GM10847 (cell line): ENCODE measurements at regions not wholly inside any gene's neighbourhood (a gene's known extent, or its start where the extent isn't known, plus 50 kb on each side); places are given as distances from the start of the nearest gene placed in this dataset.

ENCODE experiments used
- POLR2A ChIP-seq: IDR thresholded peaks from 2 replicates; pipeline ENCODE4 v1.6.1; 2011; ENCODE audit not compliant: insufficient read length; ENCODE audit errors: extremely low read depth

DNA sequence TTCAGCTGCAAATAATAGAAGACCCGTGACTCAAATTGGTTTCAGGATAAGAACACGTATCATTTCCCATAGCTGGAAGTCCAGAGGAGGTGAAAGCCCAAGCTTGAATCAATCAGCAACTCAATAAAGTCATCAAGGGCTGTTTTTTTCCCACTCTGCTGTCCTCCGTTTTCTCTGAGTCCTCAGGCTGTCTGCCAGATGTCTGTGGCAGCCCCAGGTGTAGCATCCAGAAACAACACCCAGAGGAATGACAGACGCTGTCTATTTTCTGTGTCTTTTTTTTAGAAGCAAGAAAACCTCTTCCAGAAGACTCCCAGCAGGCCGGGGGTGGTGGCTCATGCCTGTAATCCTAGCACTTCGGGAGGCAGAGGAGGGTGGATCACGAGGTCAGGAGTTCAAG, 204.4 kb downstream of the FAM43A start:
- TF ChIP-seq POLR2A, result no peak

DNA sequence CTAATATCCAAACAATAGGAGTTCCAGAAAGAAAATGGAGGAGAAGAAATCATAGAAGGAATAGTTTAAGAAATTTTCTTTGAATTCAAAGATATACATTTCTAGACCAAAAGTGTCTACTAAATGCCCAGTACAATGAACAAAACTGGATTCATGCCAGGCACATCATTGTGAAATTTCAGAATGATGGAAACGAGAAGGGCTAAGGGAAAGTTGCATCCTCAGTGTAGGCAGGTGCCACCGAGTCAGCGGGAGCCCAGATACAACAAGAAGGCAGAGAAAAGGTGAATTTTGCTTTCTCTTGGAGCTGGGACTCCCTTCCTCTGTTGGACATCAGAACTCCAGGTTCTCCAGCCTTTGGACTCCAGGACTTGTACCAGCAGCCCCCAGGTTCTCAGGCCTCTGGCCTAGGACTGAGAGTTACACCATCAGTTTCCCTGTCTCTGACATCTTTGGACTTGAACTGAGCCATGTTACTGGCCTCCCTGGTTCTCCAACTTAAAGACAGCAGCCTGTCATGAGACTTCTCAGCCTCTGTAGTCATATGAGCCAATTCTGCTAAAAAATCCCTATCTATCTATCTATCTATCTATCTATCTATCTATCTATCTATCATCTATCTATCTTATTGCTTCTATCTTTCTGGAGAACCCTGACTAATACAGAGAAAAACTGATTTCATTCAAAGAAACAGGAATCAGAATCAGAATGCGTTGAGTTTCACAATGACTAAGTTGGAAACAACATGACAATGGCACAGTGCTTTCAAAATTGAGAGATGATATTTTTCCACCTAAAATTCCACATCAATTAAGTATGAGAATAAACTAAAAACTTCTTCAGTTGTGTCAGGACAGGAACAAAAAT, 207.7 kb downstream of the FAM43A start:
- no peak for TF ChIP-seq POLR2A

DNA sequence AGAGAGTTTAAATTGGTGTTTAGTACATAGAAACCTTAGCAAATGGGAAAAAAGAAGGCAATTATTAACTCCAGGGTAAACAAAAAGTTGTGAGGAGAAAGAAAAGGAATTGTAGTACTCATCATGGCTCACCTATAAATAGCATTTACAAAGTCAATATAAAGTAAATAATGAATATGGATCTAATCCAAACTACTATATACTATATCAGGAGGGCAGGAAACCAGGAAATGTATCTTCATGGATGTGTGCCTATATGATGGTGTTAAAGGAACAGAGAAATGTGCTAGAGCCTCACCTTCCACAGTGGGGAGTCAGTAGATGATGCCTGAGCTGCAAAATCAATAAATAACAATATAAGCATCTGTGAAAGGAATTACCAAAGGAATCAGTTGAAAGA, 208.9 kb downstream of the FAM43A start:
- TF ChIP-seq POLR2A, result no peak

DNA sequence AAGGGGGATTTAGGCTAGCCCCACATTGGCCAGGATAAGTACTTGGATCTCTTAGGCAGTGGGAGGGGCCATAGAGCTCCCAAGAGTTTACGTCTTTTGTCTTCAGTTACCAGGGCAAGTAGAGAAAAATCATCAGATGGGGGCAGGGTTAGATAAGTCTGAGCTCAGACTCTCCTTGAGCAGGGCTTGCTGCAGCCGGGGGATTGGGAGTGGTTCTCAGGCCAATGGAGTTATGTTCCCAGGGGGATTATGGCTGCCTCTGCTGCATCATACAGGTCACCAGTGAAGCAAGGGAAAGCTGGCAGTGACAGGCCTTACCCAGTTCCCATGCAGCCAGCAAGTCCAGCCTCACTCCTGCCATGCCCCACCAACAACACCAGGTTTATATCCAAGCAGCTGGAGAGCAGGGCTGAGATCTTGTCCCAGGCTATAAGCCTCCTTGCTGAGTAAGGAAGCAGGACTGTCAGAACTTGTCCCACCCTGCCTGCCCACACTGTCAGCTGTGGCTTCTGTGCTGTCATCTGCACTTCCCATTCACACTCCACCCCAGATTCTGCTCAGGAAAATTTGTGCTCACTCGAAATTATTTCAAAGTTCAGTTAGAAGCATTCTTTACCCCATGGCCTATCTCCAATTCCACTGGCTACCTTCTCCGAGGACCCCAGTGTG, 215.3 kb downstream of the FAM43A start:
- TF ChIP-seq POLR2A, result no peak

DNA sequence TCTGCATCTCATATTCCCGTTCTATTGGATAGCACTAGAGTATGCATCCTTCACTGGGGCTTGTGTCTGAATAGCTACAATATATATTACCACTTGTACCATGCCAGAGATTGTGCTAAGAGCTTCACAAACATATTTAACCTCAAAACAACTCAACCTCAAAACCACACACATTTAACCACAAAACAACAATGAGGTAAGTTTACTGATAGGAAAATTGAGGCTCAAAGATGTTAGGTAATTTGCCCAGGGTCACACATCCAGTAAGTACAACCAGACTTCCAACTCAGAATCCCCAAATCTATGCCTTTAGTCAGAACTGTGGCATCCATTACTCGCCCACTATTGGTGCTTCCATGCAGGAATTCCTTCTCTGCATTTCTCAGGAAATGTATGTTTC, 220.0 kb downstream of the FAM43A start:
- no peak for TF ChIP-seq POLR2A

DNA sequence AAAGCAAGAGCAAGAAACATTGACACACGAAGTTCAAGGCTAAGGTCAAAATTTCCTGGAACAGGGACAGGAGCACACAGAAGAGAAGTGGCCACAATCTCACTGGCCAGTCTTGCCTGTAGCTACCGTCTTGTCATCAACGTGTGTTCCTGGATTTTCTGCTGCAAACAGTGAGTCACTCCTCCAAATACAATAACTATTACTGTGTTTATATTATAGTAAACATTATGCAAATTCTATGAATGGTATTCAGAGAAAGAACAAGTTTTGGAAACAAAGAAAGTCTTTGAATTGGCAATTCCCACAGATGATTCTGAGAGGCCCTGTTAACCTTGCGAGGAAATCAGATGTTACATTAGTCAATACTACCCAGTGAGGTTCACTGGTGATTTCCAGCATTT, 220.5 kb downstream of the FAM43A start:
- no peak for TF ChIP-seq POLR2A

DNA sequence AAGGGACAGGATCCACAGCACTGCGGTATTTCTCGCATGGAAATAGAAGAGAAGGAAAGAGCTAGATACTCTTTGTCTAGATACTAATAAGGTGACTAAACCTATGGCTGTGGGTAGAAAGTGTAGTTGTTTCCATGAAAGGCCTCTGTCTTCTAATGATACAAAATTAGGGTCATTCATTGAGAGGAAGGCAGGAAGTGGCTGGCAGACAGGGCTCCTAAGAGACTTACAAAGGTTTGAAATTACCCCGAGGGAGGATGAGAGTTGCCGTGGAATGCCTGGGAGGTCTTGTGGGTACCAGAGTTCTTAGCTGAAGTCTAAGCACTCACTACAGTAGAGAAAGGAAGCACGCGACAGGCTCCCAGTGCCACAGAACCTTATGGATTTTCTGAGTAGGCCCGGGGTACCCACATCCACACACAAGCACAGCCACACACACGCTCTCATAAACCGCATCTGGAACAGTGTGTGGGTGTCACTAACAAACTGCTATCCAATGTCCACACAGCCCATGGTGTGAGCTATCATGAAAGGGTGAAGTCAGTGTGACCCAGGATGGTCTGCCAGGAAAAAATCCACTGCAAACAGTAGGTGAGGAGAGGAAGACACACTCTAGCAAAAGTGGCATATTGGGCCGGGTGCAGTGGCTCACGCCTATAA, 221.4 kb downstream of the FAM43A start:
- no peak for TF ChIP-seq POLR2A

DNA sequence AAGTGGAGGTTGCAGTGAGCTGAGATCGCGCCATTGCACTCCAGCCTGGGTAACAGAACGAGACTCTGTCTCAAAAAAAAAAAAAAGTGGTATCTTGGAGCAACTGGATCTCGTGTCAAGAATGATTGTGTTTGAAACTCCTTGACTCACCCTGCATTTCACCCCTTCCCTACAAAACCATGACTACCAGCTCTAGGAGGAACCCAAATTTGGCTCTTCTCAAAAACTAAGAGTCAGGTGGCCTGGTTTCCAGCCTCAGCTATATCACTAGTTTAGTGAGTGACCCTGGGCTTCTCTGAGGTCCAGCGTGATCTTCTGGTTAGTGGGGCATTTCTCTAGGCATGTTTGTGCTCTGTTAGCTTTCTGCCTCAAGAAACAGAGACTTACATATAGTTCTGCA, 222.1 kb downstream of the FAM43A start:
- TF ChIP-seq POLR2A, result no peak

DNA sequence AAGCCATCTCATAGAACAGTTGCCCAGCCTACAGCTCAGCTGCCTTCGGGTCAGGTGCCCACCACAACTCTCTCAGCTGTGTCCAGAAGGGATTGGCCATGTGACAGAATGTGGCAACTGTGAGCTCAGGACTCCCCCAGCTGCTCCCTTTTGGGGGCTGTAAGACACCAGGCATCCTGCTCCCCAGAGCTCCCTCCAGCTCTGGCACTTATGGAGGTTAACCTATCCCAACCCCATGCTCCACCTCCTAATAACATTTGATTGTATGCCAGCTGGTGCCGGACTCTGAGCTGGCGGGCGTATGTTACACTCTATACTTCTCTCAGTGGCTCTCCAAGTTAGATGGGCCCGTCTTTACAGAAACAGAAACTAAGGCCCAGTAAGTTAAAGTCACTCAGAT, 222.8 kb downstream of the FAM43A start:
- no peak for TF ChIP-seq POLR2A

DNA sequence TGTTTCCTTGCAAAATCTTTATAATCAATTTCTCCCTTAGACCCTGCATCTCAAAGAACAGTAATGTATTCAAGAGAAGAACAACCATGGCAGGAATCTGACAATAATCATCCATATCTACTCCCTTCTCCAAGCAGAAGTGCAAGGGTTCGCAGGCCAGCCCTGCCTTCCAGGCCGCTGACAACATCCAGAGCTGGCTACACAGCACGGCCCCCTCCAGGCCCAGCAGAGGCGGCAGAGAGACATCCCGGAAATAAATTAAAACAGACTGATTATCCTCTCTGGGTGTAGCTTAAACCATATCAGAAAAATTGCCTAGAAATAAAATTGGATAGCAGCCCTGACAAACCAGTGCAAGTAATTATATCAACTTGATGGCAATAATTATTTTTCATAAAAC, 223.3 kb downstream of the FAM43A start:
- TF ChIP-seq POLR2A, result no peak

DNA sequence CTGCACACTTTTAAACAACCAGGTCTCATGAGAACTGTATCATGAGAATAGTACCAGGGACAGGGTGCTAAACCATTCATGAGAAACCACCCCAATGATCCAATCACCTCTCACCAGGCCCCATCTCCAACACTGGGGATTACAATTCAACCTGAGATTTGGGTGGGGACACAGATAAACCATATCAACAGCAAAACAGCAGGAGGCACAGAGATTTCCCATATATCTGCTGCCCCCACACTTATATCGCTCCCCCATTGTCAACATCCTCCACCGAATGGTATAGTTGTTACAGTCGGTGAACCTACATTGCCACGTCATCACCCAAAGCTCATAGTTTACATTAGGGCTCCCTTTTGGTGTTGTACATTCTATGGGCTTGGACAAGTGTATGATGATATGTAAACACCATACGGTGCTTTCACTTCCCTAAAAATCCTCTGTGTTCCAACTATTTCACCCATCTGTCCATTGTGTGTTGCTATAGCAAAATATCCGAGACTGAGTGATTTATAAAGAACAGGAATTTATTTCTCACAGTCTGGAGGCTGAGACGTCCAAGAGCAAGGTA, 224.8 kb downstream of the FAM43A start:
- TF ChIP-seq POLR2A, result no peak

DNA sequence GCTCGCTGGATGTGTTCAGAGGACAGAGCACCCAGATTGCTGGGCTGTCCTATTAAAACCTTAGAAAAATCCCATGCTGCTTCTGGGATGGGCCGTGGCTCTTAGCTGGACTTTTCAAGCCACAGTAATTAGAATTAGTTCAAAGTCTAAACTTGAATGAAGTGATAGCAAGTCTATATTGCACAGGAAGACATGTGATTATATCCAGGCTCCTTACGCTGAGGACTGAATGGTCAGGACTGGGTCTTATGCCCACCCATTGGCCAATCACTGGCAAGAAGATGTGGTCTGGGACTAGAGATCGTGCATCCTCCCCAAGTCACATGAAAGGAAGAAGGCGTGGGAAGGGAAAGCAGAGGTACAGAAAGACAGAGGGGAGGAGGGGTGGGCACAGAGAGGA, 227.6 kb downstream of the FAM43A start:
- no peak for TF ChIP-seq POLR2A

DNA sequence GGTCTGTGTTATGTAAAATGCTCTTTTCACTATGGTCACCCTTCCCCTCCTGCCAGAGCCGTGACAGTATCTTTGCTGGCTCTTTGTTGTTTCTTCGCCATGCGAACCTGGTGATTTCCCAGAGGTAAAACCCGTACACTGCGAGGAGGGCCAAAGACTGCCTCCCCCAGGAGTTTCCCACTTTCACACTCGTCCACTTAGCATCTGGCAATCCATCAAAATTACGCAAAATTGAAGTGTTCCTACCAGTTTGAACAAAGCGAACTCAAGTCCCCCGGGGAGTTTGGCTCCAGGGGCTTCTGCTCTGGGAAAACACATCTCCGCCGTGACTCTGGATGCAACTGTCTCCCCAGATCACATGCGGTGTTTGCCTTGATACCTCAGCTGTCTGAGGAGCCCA, 239.9 kb downstream of the FAM43A start:
- TF ChIP-seq POLR2A, result no peak

DNA sequence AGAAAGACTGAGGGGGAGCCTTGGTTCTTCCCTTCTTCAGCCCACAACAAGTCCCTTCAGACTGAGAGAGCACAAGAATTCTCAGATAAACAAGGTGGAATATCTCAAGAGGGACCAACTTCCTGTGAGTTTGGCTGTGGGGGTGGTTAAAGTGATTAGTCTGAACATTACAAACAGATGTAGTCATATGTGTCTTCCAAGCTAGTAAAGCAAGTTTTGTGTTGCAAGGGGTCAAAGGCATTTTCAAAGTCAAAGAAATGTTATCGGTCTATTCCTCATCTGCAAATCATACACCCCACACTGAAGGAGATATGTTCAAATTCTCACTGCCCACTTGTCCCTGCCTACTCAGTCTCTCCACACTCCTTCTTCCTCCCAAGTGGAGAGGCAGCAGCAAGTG, 242.5 kb downstream of the FAM43A start:
- no peak for TF ChIP-seq POLR2A

DNA sequence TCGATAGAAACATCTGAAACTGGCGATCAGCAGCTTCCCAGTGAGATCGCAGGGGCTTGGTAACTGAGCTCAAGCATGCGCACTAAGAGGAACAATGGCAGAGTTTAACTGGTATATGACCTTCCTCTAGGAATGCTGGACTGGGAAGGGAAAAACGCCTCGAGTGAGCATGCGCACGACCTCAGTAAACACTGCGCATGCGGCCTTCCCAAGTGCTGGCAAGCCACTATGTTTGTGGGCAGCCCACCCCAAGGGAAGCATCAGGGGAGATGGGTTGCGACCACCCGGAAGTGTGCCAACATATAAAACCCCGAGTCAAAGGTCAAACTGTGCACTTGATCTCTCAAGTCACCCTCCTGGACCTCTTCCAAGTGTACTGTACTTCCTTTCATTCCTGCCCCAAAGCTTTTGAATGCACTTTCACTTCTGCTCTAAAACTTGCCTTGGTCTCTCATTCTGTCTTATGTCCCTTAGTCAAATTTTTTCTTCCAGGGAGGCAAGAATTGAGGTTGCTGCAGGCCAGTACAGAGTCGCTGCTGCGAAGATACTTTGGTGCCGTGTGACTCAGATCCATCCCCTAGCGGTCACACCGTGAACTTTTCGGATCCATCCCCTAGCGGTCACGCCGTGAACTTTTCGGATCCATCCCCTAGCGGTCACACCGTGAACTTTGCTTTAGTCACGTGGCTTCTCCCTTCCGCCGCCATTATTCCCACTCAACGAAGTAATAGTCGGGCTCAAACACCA, 243.3 kb downstream of the FAM43A start:
- TF ChIP-seq POLR2A, result no peak

DNA sequence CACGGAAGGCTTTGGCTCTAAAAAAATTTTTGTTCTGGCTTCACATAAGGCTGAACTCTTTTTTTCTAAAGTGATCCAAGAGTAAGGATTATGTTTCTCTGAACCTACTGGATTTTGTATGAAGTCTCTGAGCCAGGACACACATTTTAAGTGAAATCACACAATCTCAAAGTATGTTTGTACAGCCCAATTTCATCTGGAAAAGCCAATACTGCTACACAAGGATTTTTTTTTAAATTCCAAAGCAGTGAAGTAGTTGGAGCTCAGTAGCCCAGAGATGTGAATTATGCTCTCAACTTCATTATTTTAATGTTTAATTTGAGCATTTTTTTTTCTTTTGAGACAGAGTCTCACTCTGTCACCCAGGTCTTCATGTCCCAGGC, 243.9 kb downstream of the FAM43A start:
- TF ChIP-seq POLR2A, result no peak
